ENCODE measurements at regions not wholly inside any gene's neighbourhood (a gene's known extent, or its start where the extent isn't known, plus 50 kb on each side); places are given as distances from the start of the nearest gene placed in this dataset.

GRCh38 chr11:111444040-111444439, 65.0 kb upstream of the POU2AF1 start:
- Histone ChIP-seq H3K9ac (ENCODE audit: low read length in 3 of 3) (no peak overlapping the region), H3K4me3 (ENCODE audit: low read length in 3 of 3) (no peak overlapping the region), H3K27ac (ENCODE audit: low read depth in 2 of 2, low read length in 2 of 2) (no peak overlapping the region), H3K27me3 (ENCODE audit: control insufficient read depth, insufficient read depth, low read length) (no peaks in the 10 kb centered on the region), H3K4me1 (ENCODE audit: control insufficient read depth in 2 of 3, insufficient read depth in 2 of 3, low read depth in 1 of 3, low read length in 3 of 3) (peaks cover 0 to 3% (median 0%) of the 10 kb centered on the region in 3 donors), H3K36me3 (ENCODE audit: control insufficient read depth in 2 of 3, insufficient read depth in 3 of 3, low read length in 3 of 3) (no peaks in the 10 kb centered on the region), H3K9me3 (ENCODE audit: control insufficient read depth in 2 of 3, insufficient read depth in 1 of 3, low read length in 3 of 3) (no peaks in the 10 kb centered on the region)
- intact Hi-C loops (cut with DNase I), result no loop called here
- DNase-seq (no peak), FAIRE-seq (no peak)
- no peak for TF ChIP-seq CTCF (IDR thresholded peaks at IDR 0.05; ENCODE audit: borderline replicate concordance, extremely low read depth, insufficient read depth)

- Histone ChIP-seq H3K4me3 (ENCODE audit: low read length in 3 of 3) (no peak overlapping the region), H3K27me3 (ENCODE audit: control insufficient read depth, insufficient read depth, low read length) (no peaks in the 10 kb centered on the region), H3K27ac (ENCODE audit: low read depth in 2 of 2, low read length in 2 of 2) (no peak overlapping the region), H3K36me3 (ENCODE audit: control insufficient read depth in 2 of 3, insufficient read depth in 3 of 3, low read length in 3 of 3) (no peaks in the 10 kb centered on the region), H3K4me1 (ENCODE audit: control insufficient read depth in 2 of 3, insufficient read depth in 2 of 3, low read depth in 1 of 3, low read length in 3 of 3) (peaks cover 0 to 3% (median 0%) of the 10 kb centered on the region in 3 donors), H3K9ac (ENCODE audit: low read length in 3 of 3) (no peak overlapping the region), H3K9me3 (ENCODE audit: control insufficient read depth in 2 of 3, insufficient read depth in 1 of 3, low read length in 3 of 3) (no peaks in the 10 kb centered on the region)
- DNase-seq (no peak), FAIRE-seq (no peak)
- TF ChIP-seq CTCF (IDR thresholded peaks at IDR 0.05; ENCODE audit: borderline replicate concordance, extremely low read depth, insufficient read depth), result no peak
- intact Hi-C loops (cut with DNase I), result no loop called here
Observed at GRCh38 chr11:111443640-111444039, 64.6 kb upstream of the POU2AF1 start.

GRCh38 chr11:111443032-111443431, 64.0 kb upstream of the POU2AF1 start:
- FAIRE-seq, result no peak
- H3K36me3 ChIP-seq (ENCODE audit: control insufficient read depth in 2 of 3, insufficient read depth in 3 of 3, low read length in 3 of 3), result no peaks in the 10 kb centered on the region
- H3K27me3 ChIP-seq (ENCODE audit: control insufficient read depth, insufficient read depth, low read length), result no peaks in the 10 kb centered on the region
- DNase-seq, result no peak
- no peaks in the 10 kb centered on the region for H3K9me3 ChIP-seq (ENCODE audit: control insufficient read depth in 2 of 3, insufficient read depth in 1 of 3, low read length in 3 of 3)
- H3K4me3 ChIP-seq (ENCODE audit: low read length in 3 of 3), result no peak overlapping the region
- H3K4me1 ChIP-seq (ENCODE audit: control insufficient read depth in 2 of 3, insufficient read depth in 2 of 3, low read depth in 1 of 3, low read length in 3 of 3), result peaks cover 0 to 3% (median 0%) of the 10 kb centered on the region in 3 donors
- TF ChIP-seq CTCF (IDR thresholded peaks at IDR 0.05; ENCODE audit: borderline replicate concordance, extremely low read depth, insufficient read depth), result no peak
- intact Hi-C loops (cut with DNase I), result no loop called here
- H3K9ac ChIP-seq (ENCODE audit: low read length in 3 of 3), result no peak overlapping the region
- no peak overlapping the region for H3K27ac ChIP-seq (ENCODE audit: low read depth in 2 of 2, low read length in 2 of 2)

- no peak overlapping the region for H3K27ac ChIP-seq (ENCODE audit: low read depth in 2 of 2, low read length in 2 of 2)
- H3K27me3 ChIP-seq (ENCODE audit: control insufficient read depth, insufficient read depth, low read length), result no peaks in the 10 kb centered on the region
- peaks cover 0 to 3% (median 0%) of the 10 kb centered on the region in 3 donors for H3K4me1 ChIP-seq (ENCODE audit: control insufficient read depth in 2 of 3, insufficient read depth in 2 of 3, low read depth in 1 of 3, low read length in 3 of 3)
- no peaks in the 10 kb centered on the region for H3K9me3 ChIP-seq (ENCODE audit: control insufficient read depth in 2 of 3, insufficient read depth in 1 of 3, low read length in 3 of 3)
- intact Hi-C loops (cut with DNase I), result no loop called here
- DNase-seq (no peak), FAIRE-seq (no peak)
- TF ChIP-seq CTCF (IDR thresholded peaks at IDR 0.05; ENCODE audit: borderline replicate concordance, extremely low read depth, insufficient read depth), result no peak
- H3K4me3 ChIP-seq (ENCODE audit: low read length in 3 of 3), result no peak overlapping the region
- no peaks in the 10 kb centered on the region for H3K36me3 ChIP-seq (ENCODE audit: control insufficient read depth in 2 of 3, insufficient read depth in 3 of 3, low read length in 3 of 3)
- H3K9ac ChIP-seq (ENCODE audit: low read length in 3 of 3), result no peak overlapping the region
Observed at GRCh38 chr11:111441443-111441842, 62.4 kb upstream of the POU2AF1 start.
